PC-3 (cell line): ENCODE measurements at regions not wholly inside any gene's neighbourhood (a gene's known extent, or its start where the extent isn't known, plus 50 kb on each side); places are given as distances from the start of the nearest gene placed in this dataset.

ENCODE experiments used
- ATAC-seq: fragments of 200-7000 bp; cut with Tn5 transposase; 2 replicates; pipeline ENCODE4 v1.9.1; 2020; ENCODE audit warnings: mild to moderate bottlenecking, moderate library complexity
- BruUV-seq: library from RNA; stranded (reverse); fragments of 400-500 nt; replicated peaks from 2 replicates; lab custom pipeline; 2021; lab: Mats Ljungman, UMichigan
- CTCF ChIA-PET: fragments of 300-600 bp; sonication (Branson Sonifier 250); formaldehyde crosslinking; loops from one replicate; lab custom pipeline; 2022; ENCODE audit warnings: antibody characterized with exemption; lab: Charles Lee
- POLR2A ChIA-PET: fragments of 300-600 bp; sonication (Branson Sonifier 250); formaldehyde crosslinking; loops from one replicate; lab custom pipeline; 2022; ENCODE audit warnings: antibody characterized with exemption; ENCODE audit not compliant: unreplicated experiment; lab: Charles Lee
- DNase-seq: peaks from one replicate; pipeline ENCODE4 v3.0.0-alpha.2; 2015
- H2AFZ ChIP-seq: fragments of 300-600 bp; sonication (generic); 2 replicates; pipeline ENCODE4 v1.6.0; 2016; ENCODE audit warnings: antibody characterized with exemption, low read length
- H3F3A ChIP-seq: fragments of 300-600 bp; sonication (generic); one replicate; pipeline ENCODE4 v1.6.0; 2017; ENCODE audit warnings: antibody characterized with exemption, low read length, control low read depth, mild to moderate bottlenecking; ENCODE audit not compliant: unreplicated experiment
- H3K27ac ChIP-seq: fragments of 300-600 bp; sonication (generic); 2 replicates; pipeline ENCODE4 v1.5.1; 2016; ENCODE audit warnings: mild to moderate bottlenecking, low read length
- H3K27me3 ChIP-seq: fragments of 300-600 bp; sonication (generic); 2 replicates; pipeline ENCODE4 v1.6.1; 2016; ENCODE audit warnings: low read length, mixed read lengths
- H3K36me3 ChIP-seq: fragments of 300-600 bp; sonication (generic); 2 replicates; pipeline ENCODE4 v1.6.1; 2016; ENCODE audit warnings: low read depth, mixed run types, low read length, mixed read lengths
- H3K4me1 ChIP-seq: fragments of 300-600 bp; sonication (generic); 2 replicates; pipeline ENCODE4 v1.5.1; 2016; ENCODE audit warnings: low read length; ENCODE audit not compliant: insufficient read depth
- H3K4me2 ChIP-seq: fragments of 300-600 bp; sonication (generic); 2 replicates; pipeline ENCODE4 v1.6.0; 2016; ENCODE audit warnings: low read length
- H3K4me3 ChIP-seq: fragments of 300-600 bp; sonication (generic); 2 replicates; pipeline ENCODE4 v1.5.1; 2016; ENCODE audit warnings: mild to moderate bottlenecking, low read length, mixed read lengths
- H3K79me2 ChIP-seq: fragments of 300-600 bp; sonication (generic); 2 replicates; pipeline ENCODE4 v1.6.1; 2017; ENCODE audit warnings: low read length, mixed read lengths
- H3K9ac ChIP-seq: fragments of 300-600 bp; sonication (generic); 2 replicates; pipeline ENCODE4 v1.6.0; 2016; ENCODE audit warnings: mild to moderate bottlenecking, low read length
- H3K9me2 ChIP-seq: fragments of 300-600 bp; sonication (generic); replicated peaks from 2 replicates; pipeline ENCODE4 v1.6.1; 2016; ENCODE audit warnings: mixed run types, low read length, mixed read lengths
- H3K9me3 ChIP-seq: fragments of 300-600 bp; sonication (generic); 2 replicates; pipeline ENCODE4 v1.6.1; 2016; ENCODE audit warnings: low read length, mixed read lengths
- H4K20me1 ChIP-seq: fragments of 300-600 bp; sonication (generic); 2 replicates; pipeline ENCODE4 v1.6.1; 2016; ENCODE audit warnings: low read length, mixed read lengths
- CTCF ChIP-seq: fragments of 300-600 bp; sonication (generic); conservative IDR thresholded peaks from 2 replicates; pipeline ENCODE4 v1.5.1; 2017; ENCODE audit warnings: antibody characterized with exemption, low read depth, mild to moderate bottlenecking, low read length
- EZH2 ChIP-seq: fragments of 300-600 bp; sonication (generic); IDR thresholded peaks from one replicate; pipeline ENCODE4 v1.6.1; 2017; ENCODE audit warnings: antibody characterized with exemption, mild to moderate bottlenecking, low read length; ENCODE audit not compliant: unreplicated experiment
- EZH2phosphoT487 ChIP-seq: fragments of 300-600 bp; sonication (generic); IDR thresholded peaks from 2 replicates; pipeline ENCODE4 v1.6.1; 2018; ENCODE audit warnings: mild to moderate bottlenecking, antibody characterized with exemption, low read length, borderline replicate concordance
- intact Hi-C: fragments of 100-400 bp; cut with micrococcal nuclease; formaldehyde crosslinking; loops from 2 replicates; pipeline ENCODE4 v1.9.0; 2023

GRCh38 chr11:131229221-131229620, 141.2 kb upstream of the NTM start:
- no peaks in the 10 kb centered on the region for H3K36me3 ChIP-seq
- CTCF ChIA-PET = no interaction called here

DNA sequence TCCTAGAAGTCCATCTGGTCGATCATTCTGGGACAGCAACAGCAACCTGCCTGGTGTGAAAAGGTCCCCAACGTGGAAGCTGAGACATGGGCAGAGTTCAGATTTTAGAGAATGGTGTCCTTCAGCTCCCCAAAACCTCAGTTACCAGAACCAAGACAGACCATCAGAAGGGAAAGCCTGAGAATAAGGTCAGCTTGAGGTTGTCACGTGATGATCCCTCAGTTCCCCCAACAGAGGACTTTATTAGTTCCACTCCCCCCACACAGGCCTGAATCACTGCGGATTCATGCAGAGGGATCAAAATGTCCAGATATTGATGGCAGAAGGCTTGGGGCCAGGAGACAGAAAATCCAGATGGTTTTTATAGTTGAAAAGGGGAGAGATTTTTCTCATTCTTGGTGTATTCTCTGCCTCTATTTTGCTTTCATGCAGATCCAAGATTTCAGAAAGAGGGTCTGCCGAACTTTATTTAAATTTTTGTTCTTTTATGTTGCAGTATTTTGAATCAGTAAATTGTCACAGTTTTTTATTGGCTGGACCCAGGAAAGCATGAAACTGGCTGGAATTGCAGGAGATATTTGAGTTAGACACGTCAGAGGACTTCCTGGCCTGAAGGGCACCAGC, 139.0 kb upstream of the NTM start:
- H3K4me1 ChIP-seq = no peaks in the 10 kb centered on the region
- ChIA-PET CTCF (no interaction called here), POLR2A (no interaction called here)
- no peaks in the 10 kb centered on the region for H3K36me3 ChIP-seq
- H3K9ac ChIP-seq = no peak overlapping the region
- TF ChIP-seq EZH2 (no peak), EZH2phosphoT487 (no peak), CTCF (no peak)
- intact Hi-C loops = no loop called here
- BruUV-seq = no TSS peak
- H3F3A ChIP-seq = no peaks in the 10 kb centered on the region
- peaks cover 91% of the 10 kb centered on the region for H3K27me3 ChIP-seq
- DNase-seq (no peak), ATAC-seq (no peak)
- no peaks in the 10 kb centered on the region for H4K20me1 ChIP-seq
- H2AFZ ChIP-seq = no peak overlapping the region
- no peaks in the 10 kb centered on the region for H3K9me3 ChIP-seq
- no peak overlapping the region for H3K27ac ChIP-seq
- no peak overlapping the region for H3K4me2 ChIP-seq
- no peak overlapping the region for H3K4me3 ChIP-seq
- no peaks in the 10 kb centered on the region for H3K79me2 ChIP-seq
- H3K9me2 ChIP-seq = no peaks in the 10 kb centered on the region

More at GRCh38 chr11:131229221-131229620, 141.2 kb upstream of the NTM start:
- Histone ChIP-seq H3K9ac (no peak overlapping the region), H3K27me3 (peaks cover 79% of the 10 kb centered on the region), H3K9me2 (no peaks in the 10 kb centered on the region), H3K27ac (no peak overlapping the region), H3K4me1 (no peaks in the 10 kb centered on the region), H4K20me1 (no peaks in the 10 kb centered on the region), H3F3A (no peaks in the 10 kb centered on the region), H3K79me2 (no peaks in the 10 kb centered on the region), H3K4me3 (no peak overlapping the region), H3K4me2 (no peak overlapping the region), H3K9me3 (no peaks in the 10 kb centered on the region), H2AFZ (no peak overlapping the region)
- BruUV-seq = no TSS peak
- TF ChIP-seq CTCF = no peak
- no peak for TF ChIP-seq EZH2phosphoT487
- no peak for TF ChIP-seq EZH2
- DNase-seq = no peak
- intact Hi-C loops = no loop called here
- POLR2A ChIA-PET = no interaction called here
- no peak for ATAC-seq

DNA sequence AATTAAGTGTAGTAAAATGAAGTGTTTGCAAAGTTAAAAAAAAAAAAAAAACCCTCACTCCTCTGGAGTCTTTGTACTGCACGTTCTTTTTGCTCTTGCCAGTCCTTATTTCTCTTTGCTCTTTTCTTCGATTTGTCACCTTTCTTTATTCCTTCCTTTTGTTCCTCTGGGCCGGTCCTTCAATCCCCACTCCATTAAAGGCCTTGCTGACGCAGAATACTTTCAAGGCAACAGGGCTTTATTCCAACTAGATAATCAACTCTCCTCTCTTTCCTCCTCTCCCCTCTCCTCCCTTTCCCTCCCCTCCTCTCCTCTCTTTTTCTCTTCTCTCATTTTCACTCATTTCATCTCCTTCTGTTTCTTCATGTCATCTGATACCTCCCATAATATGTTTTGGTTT, 138.2 kb upstream of the NTM start:
- H3K4me1 ChIP-seq = no peaks in the 10 kb centered on the region
- H3K27me3 ChIP-seq = peaks cover 93% of the 10 kb centered on the region
- TF ChIP-seq EZH2 (no peak), CTCF (no peak)
- no peak overlapping the region for H3K4me3 ChIP-seq
- H4K20me1 ChIP-seq = no peaks in the 10 kb centered on the region
- intact Hi-C loops = no loop called here
- H2AFZ ChIP-seq = no peak overlapping the region
- ATAC-seq = no peak
- H3K4me2 ChIP-seq = no peak overlapping the region
- H3K9me2 ChIP-seq = no peaks in the 10 kb centered on the region
- ChIA-PET CTCF (no interaction called here), POLR2A (no interaction called here)
- no peak for DNase-seq
- H3F3A ChIP-seq = no peaks in the 10 kb centered on the region
- no peaks in the 10 kb centered on the region for H3K9me3 ChIP-seq
- no peaks in the 10 kb centered on the region for H3K79me2 ChIP-seq
- no peak overlapping the region for H3K9ac ChIP-seq
- no peak overlapping the region for H3K27ac ChIP-seq
- BruUV-seq = no TSS peak
- H3K36me3 ChIP-seq = no peaks in the 10 kb centered on the region
